Gastrocnemius medialis (tissue), 4 donors: ENCODE measurements at regions not wholly inside any gene's neighbourhood (a gene's known extent, or its start where the extent isn't known, plus 50 kb on each side); places are given as distances from the start of the nearest gene placed in this dataset.
A peak's percentile ranks its signal among the peaks of the same experiment; 100 is the strongest.

Source experiments
- ATAC-seq, 2 donors: fragments of 150-250 bp; one replicate each; pipeline ENCODE4 v1.9.1; 2016
- DNase-seq, 2 donors: peaks; one replicate each; pipeline ENCODE4 v3.0.0-alpha.2; 2019
- H3K27ac ChIP-seq, 4 donors: fragments of 200-600 bp; sonication (generic); 1 replicate in 1 of 4; 2 replicates in 3 of 4; pipeline ENCODE4 v1.5.1; 2016 to 2018; ENCODE audit warnings: mild to moderate bottlenecking in 2 of 4, moderate library complexity in 1 of 4
- H3K27me3 ChIP-seq, 3 donors: fragments of 200-600 bp; sonication (generic) in 2 of 3; 1 replicate in 1 of 3; 2 replicates in 2 of 3; pipeline versions ENCODE4 v1.5.1 to v1.6.0; 2016 to 2019; ENCODE audit warnings: mild to moderate bottlenecking in 1 of 3, moderate library complexity in 1 of 3
- H3K36me3 ChIP-seq, 2 donors: fragments of 200-600 bp; sonication (generic) in 1 of 2; one replicate each; pipeline ENCODE4 v1.5.1; 2017 to 2018
- H3K4me1 ChIP-seq, 2 donors: fragments of 200-600 bp; sonication (generic) in 1 of 2; one replicate each; pipeline ENCODE4 v1.5.1; 2016 to 2017; ENCODE audit warnings: mild to moderate bottlenecking in 2 of 2
- H3K4me3 ChIP-seq, 4 donors: fragments of 200-600 bp; sonication (generic) in 3 of 4; 1 replicate in 1 of 4; 2 replicates in 3 of 4; pipeline ENCODE4 v1.5.1; 2016 to 2019; ENCODE audit warnings: mild to moderate bottlenecking in 2 of 4
- H3K9me3 ChIP-seq, 3 donors: fragments of 200-600 bp; sonication (generic) in 2 of 3; 1 replicate in 1 of 3; 2 replicates in 2 of 3; pipeline ENCODE4 v1.5.1; 2016 to 2019
- CTCF ChIP-seq, 5 experiments: fragments of 450-650 bp in 3 of 5; fragments of 200-600 bp in 2 of 5; sonication (generic) in 2 of 5; IDR thresholded peaks in 4 of 5; conservative IDR thresholded peaks in 1 of 5; 1 replicate in 4 of 5; 2 replicates in 1 of 5; pipeline ENCODE4 v1.5.1; 2016 to 2019; ENCODE audit warnings: antibody characterized with exemption in 5 of 5, mild to moderate bottlenecking in 3 of 5, moderate library complexity in 3 of 5
- POLR2A ChIP-seq, 2 donors: fragments of 450-650 bp; IDR thresholded peaks; one replicate each; pipeline ENCODE4 v1.6.1; 2017; ENCODE audit warnings: antibody characterized with exemption in 2 of 2, mild to moderate bottlenecking in 2 of 2, moderate library complexity in 2 of 2
- in situ Hi-C, 4 donors: fragments of 200-750 bp; cut with MboI; loops; one replicate each; pipeline versions ENCODE4 v1.15.0 to v1.8.0; 2017; ENCODE audit warnings: low sequenced_read_pairs in 4 of 4
- intact Hi-C: fragments of 100-400 bp; cut with DNase I; formaldehyde crosslinking; loops from one replicate; pipeline ENCODE4 v1.15.1; 2023; ENCODE audit warnings: low total_unique reads

DNA sequence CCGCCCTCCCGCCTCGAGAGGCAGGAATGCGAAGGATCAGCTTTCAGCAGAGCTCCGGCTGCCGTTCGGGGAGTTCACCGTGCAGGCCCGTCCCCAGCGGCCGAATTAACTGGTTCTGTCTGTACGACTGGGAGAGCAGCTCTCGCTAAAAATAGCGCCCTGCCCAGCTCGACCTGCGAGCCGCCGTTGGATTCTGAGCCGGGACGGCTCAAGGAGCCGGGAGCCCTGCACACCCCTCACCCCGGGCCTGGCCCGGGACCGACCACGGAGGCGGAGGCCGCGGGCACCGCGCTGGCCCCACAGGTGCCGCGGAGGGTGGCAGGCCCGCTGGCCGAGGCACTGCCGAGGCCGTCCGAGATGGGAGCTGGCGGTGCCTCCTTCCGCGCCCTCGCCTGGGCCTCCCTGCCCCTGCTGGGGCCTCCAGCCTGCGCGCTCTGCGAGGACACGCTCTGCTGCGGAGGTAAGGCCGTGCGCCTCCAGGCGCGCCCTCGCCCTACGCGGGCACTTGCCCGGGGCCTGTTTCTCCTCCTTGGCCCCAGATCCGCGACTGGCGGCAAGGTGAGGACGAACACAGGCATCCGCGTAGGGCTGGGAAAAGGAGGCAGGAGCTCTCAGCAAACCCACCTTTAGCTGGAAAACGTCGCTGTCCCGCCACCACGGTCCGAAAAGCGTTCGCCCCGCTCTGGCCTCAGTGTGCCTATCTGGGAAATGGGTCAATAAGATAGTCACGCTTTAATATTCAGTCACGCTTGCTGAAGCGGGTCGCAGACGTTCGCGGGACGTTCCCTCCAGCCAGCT is 53.1 kb upstream of the DAB2IP start:
- H3K4me3 ChIP-seq: peak overlapping the region; percentile 65 to 73 (median 68)
- ATAC-seq: peak; percentile 74 to 80
- H3K4me1 ChIP-seq: peaks cover 32 to 38% of the 10 kb centered on the region in 2 donors
- in situ Hi-C loops: no loop called here
- intact Hi-C loops: loop anchor here (2.0 kb wide), 3 partner anchors 32 to 52 kb away; no protein-coding TSS in a partner anchor
- no peaks in the 10 kb centered on the region for H3K9me3 ChIP-seq
- H3K36me3 ChIP-seq: no peaks in the 10 kb centered on the region
- TF ChIP-seq CTCF (IDR thresholded peaks at IDR 0.05 in 4 of 5, conservative IDR thresholded peaks at IDR 0.05 in 1 of 5): peak in 4 of 5 experiments; percentile 34 to 43 (median 38)
- TF ChIP-seq POLR2A (IDR thresholded peaks at IDR 0.05): peak; percentile 44 to 68
- DNase-seq: peak; percentile 91 to 96
- no peaks in the 10 kb centered on the region for H3K27me3 ChIP-seq
- peak overlapping the region; percentile 94 to 98 (median 96) for H3K27ac ChIP-seq

- in situ Hi-C loops: no loop called here
- DNase-seq: peak; percentile 83 to 90
- H3K27ac ChIP-seq: peak overlapping the region; percentile 94 to 98 (median 96)
Observed at GRCh38 chr9:121598965-121599871, 52.2 kb upstream of the DAB2IP start.

GRCh38 chr9:121599872-121600585 is 51.4 kb upstream of the DAB2IP start:
- Histone ChIP-seq H3K36me3 (no peaks in the 10 kb centered on the region), H3K9me3 (no peaks in the 10 kb centered on the region), H3K27me3 (no peaks in the 10 kb centered on the region), H3K4me1 (peaks cover 48% of the 10 kb centered on the region in 2 donors), H3K4me3 (peak overlapping the region; percentile 70 to 98 (median 76)), H3K27ac (peak overlapping the region; percentile 94 to 98 (median 96))
- intact Hi-C loops: loop anchor here (2.0 to 10.0 kb wide), 4 partner anchors 33 to 235 kb away; no protein-coding TSS in a partner anchor
- ATAC-seq (no peak), DNase-seq (no peak)
- TF ChIP-seq POLR2A (IDR thresholded peaks at IDR 0.05): peak in 1 of 2 donors; percentile 8
- TF ChIP-seq CTCF (IDR thresholded peaks at IDR 0.05 in 4 of 5, conservative IDR thresholded peaks at IDR 0.05 in 1 of 5): no peak
- in situ Hi-C loops: no loop called here

More at GRCh38 chr9:121598965-121599871, 52.2 kb upstream of the DAB2IP start:
- no peaks in the 10 kb centered on the region for H3K27me3 ChIP-seq
- peak; percentile 55 to 68 for ATAC-seq
- peak overlapping the region; percentile 70 to 98 (median 76) for H3K4me3 ChIP-seq
- peak in 1 of 5 experiments; percentile 8 for TF ChIP-seq CTCF (IDR thresholded peaks at IDR 0.05 in 4 of 5, conservative IDR thresholded peaks at IDR 0.05 in 1 of 5)
- TF ChIP-seq POLR2A (IDR thresholded peaks at IDR 0.05): peak; percentile 89 to 92
- peaks cover 40 to 41% of the 10 kb centered on the region in 2 donors for H3K4me1 ChIP-seq
- intact Hi-C loops: loop anchor here (2.0 kb wide), 3 partner anchors 32 to 52 kb away; no protein-coding TSS in a partner anchor
- H3K36me3 ChIP-seq: no peaks in the 10 kb centered on the region
- no peaks in the 10 kb centered on the region for H3K9me3 ChIP-seq

- H3K4me1 ChIP-seq: peaks cover 59 to 60% of the 10 kb centered on the region in 2 donors
- TF ChIP-seq POLR2A (IDR thresholded peaks at IDR 0.05) (no peak), CTCF (IDR thresholded peaks at IDR 0.05 in 4 of 5, conservative IDR thresholded peaks at IDR 0.05 in 1 of 5) (no peak)
- no peak overlapping the region for H3K4me3 ChIP-seq
- H3K9me3 ChIP-seq: no peaks in the 10 kb centered on the region
- peak overlapping the region in 3 of 4 donors; percentile 94 to 97 (median 95) for H3K27ac ChIP-seq
- ATAC-seq (no peak), DNase-seq (no peak)
- in situ Hi-C loops (no loop called here), intact Hi-C loops (loop anchor here (10.0 kb wide), 1 partner anchor 236 kb away; no protein-coding TSS in a partner anchor)
- no peaks in the 10 kb centered on the region for H3K27me3 ChIP-seq
- no peaks in the 10 kb centered on the region for H3K36me3 ChIP-seq
Observed at GRCh38 chr9:121601194-121601593, 50.2 kb upstream of the DAB2IP start.
